HFF-Myc (cell line): ENCODE measurements at regions not wholly inside any gene's neighbourhood (a gene's known extent, or its start where the extent isn't known, plus 50 kb on each side); places are given as distances from the start of the nearest gene placed in this dataset.

Source experiments
- DNase-seq: peaks from one replicate; pipeline ENCODE4 v3.0.0-alpha.2; 2011; ENCODE audit warnings: low read depth; ENCODE audit errors: extremely low read depth
- H3K4me3 ChIP-seq: replicated peaks from 2 replicates; pipeline ENCODE4 v1.5.1; 2011; ENCODE audit warnings: low read depth, mild to moderate bottlenecking, control low read depth, low read length
- CTCF ChIP-seq: IDR thresholded peaks from 2 replicates; pipeline ENCODE4 v1.5.1; 2012; ENCODE audit warnings: mild to moderate bottlenecking, low read depth, low read length, control low read depth; ENCODE audit errors: missing control alignments

DNA sequence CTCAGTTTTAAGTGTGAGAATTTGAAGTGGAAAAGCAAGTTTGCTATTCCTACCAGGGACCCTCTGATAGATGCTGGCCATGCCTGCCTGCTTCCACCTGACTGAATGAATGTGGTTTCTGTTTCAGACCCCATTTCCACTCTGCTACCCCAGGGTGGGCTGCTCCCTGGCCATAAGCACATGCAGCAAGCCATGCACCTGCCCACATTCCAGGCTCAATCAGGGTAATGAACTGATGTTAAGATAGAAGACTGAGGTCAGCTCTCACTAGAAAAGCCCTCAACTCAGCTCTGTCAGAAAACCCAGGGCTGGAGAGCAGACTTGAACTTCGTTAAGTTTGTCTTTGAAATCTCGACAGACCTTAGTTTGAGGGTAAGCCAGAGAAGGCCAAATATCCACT lies 333.9 kb downstream of the CYRIA start:
- no peak overlapping the region for H3K4me3 ChIP-seq
- DNase-seq = no peak
- no peak for TF ChIP-seq CTCF

GRCh38 chr2:16330982-16331381 lies 334.7 kb downstream of the CYRIA start:
- TF ChIP-seq CTCF = no peak
- no peak for DNase-seq
- H3K4me3 ChIP-seq = no peak overlapping the region

- TF ChIP-seq CTCF = no peak
- no peak overlapping the region for H3K4me3 ChIP-seq
- DNase-seq = no peak
Observed at GRCh38 chr2:16330571-16330970, 335.1 kb downstream of the CYRIA start.

DNA sequence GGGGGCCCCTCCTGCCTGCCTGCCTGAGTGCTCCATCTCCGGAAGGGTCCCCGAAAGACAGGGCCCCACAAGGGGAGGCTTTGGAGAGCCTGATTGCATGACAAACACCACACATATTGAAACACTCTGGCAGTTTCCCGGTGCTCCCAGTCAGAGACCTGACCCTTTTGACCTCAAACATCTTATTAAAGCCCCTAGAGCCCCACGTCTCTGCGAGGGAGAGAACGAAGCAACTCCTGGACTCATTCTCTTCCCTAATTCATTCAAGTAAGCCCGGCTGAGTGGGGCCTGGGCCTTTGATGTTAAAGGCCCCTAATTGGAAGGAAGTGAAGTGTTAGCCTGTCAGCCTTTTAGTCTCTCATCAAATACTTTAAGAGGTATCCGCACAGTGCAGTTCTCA lies 335.6 kb downstream of the CYRIA start:
- DNase-seq = no peak
- no peak overlapping the region for H3K4me3 ChIP-seq
- TF ChIP-seq CTCF = no peak

DNA sequence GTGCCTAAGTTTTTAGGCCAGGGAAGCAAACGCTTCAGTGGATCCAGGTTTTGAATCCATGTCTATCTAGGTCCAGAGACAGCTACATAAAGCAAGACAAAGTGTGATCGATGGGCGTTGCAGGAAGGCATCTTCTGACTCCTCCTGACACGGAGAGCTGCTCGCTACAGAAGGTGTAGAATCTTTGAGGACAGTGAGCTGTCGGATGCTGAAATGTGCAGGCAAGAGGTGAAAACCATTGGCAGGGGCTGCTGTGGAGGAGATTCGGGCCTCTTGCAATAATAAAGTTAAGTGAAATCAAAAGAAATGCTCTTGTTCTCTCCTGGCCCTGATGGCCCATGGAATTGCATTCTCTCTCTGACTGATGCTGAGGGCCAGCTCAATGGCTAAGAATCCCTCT lies 336.2 kb downstream of the CYRIA start:
- no peak overlapping the region for H3K4me3 ChIP-seq
- no peak for DNase-seq
- no peak for TF ChIP-seq CTCF

DNA sequence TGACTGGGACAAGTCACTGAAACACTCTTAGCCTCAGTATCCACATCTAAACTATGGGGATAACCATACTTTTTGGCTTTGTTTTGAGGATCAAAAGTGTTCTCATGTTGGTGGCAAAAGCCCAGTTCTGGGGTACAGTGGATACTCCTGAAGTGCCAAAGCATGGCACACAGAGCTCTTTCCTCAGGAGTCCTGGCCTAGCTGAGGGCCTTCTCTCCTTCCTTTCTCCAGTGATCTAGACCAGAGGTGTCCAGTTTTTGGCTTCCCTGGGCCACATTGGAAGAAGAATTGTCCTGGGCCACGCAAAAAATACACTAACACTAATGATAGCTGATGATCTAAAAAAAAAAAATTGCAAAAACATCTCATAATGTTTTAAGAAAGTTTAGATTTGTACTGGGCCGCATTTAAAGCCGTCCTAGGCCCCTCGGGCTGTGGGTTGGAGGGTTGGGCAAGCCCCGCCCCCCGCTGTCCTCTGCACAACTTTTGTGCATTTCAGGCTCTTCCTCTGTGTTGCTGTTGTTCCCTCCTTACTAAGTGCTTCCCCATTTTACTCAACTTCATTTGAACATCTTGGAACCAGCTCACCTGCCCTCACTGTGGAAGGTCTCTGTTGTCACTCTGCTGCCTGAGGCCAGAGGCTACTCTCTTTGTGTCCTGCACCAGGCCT lies 337.0 kb downstream of the CYRIA start:
- no peak overlapping the region for H3K4me3 ChIP-seq
- no peak for TF ChIP-seq CTCF
- DNase-seq = no peak

DNA sequence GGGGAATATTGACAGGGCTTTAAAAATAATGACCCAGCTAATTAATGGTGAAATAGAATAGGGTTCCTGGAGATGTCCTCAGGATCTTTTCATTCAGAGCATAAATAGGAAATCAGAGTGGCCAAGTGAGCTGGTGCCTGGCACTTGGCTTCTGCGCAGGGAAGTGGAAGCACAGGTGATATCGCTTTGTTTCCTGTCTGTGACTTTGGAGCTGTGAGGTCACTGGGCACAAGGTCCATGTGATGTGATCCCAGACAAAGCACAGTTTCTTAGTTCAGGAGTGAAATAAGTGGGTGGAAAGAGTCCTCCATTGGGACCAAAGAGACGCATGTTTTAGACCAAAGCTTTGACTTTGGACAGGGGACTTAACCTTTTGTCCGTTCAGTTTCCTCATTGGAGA lies 338.3 kb downstream of the CYRIA start:
- no peak for TF ChIP-seq CTCF
- no peak overlapping the region for H3K4me3 ChIP-seq
- DNase-seq = no peak
